H9 (cell line): ENCODE measurements at regions not wholly inside any gene's neighbourhood (a gene's known extent, or its start where the extent isn't known, plus 50 kb on each side); places are given as distances from the start of the nearest gene placed in this dataset.

Source experiments
- DNase-seq: peaks from one replicate; pipeline ENCODE4 v3.0.0-alpha.2; 2017
- H2AFZ ChIP-seq: one replicate; pipeline ENCODE4 v1.6.1; 2013; ENCODE audit warnings: mild to moderate bottlenecking, low read length, control low read depth, moderate library complexity
- H2AK5ac ChIP-seq: 2 replicates; pipeline ENCODE4 v1.6.1; 2013; ENCODE audit warnings: low read length, control low read depth, mixed read lengths; ENCODE audit not compliant: insufficient read length
- H2BK120ac ChIP-seq: one replicate; pipeline ENCODE4 v1.6.1; 2013; ENCODE audit warnings: low read depth, mild to moderate bottlenecking, low read length, control low read depth, inconsistent platforms; ENCODE audit not compliant: poor library complexity, severe bottlenecking
- H2BK12ac ChIP-seq: 2 replicates; pipeline ENCODE4 v1.6.1; 2013; ENCODE audit warnings: low read length, control low read depth, mixed read lengths, low read depth; ENCODE audit not compliant: insufficient read length
- H2BK15ac ChIP-seq: 2 replicates; pipeline ENCODE4 v1.6.1; 2013; ENCODE audit warnings: low read depth, low read length, control low read depth
- H2BK20ac ChIP-seq: one replicate; pipeline ENCODE4 v1.6.1; 2013; ENCODE audit warnings: low read depth, mild to moderate bottlenecking, low read length, control low read depth, inconsistent platforms; ENCODE audit not compliant: poor library complexity, severe bottlenecking
- H2BK5ac ChIP-seq: 2 replicates; pipeline ENCODE4 v1.6.1; 2013; ENCODE audit warnings: low read length, control low read depth, mixed read lengths; ENCODE audit not compliant: insufficient read length
- H3K14ac ChIP-seq: 2 replicates; pipeline ENCODE4 v1.6.1; 2013; ENCODE audit warnings: low read length, control low read depth; ENCODE audit not compliant: insufficient read depth
- H3K18ac ChIP-seq: 2 replicates; pipeline ENCODE4 v1.6.1; 2013; ENCODE audit warnings: low read depth, mild to moderate bottlenecking, mixed read lengths, low read length, control low read depth; ENCODE audit not compliant: insufficient read length
- H3K23ac ChIP-seq: 2 replicates; pipeline ENCODE4 v1.6.1; 2013; ENCODE audit warnings: low read length, control low read depth, mixed read lengths, low read depth; ENCODE audit not compliant: insufficient read length
- H3K23me2 ChIP-seq: 2 replicates; pipeline ENCODE4 v1.6.1; 2013; ENCODE audit warnings: low read depth, mild to moderate bottlenecking, mixed read lengths, low read length, control low read depth; ENCODE audit not compliant: insufficient read length, poor library complexity, severe bottlenecking
- H3K27ac ChIP-seq: 2 replicates; pipeline ENCODE4 v1.5.1; 2013; ENCODE audit warnings: low read length, control low read depth, mixed read lengths, low read depth; ENCODE audit not compliant: insufficient read length
- H3K27me3 ChIP-seq: 2 replicates; pipeline ENCODE4 v1.6.1; 2013; ENCODE audit warnings: low read length, control low read depth, inconsistent platforms; ENCODE audit not compliant: insufficient read depth
- H3K4ac ChIP-seq: 2 replicates; pipeline ENCODE4 v1.6.1; 2013; ENCODE audit warnings: low read depth, mild to moderate bottlenecking, control low read depth, inconsistent platforms, low read length, moderate library complexity
- H3K4me1 ChIP-seq: 2 replicates; pipeline ENCODE4 v1.6.1; 2013; ENCODE audit warnings: low read length, control low read depth, inconsistent platforms; ENCODE audit not compliant: insufficient read depth
- H3K4me2 ChIP-seq: 2 replicates; pipeline ENCODE4 v1.6.1; 2013; ENCODE audit warnings: low read length, control low read depth, mixed read lengths; ENCODE audit not compliant: insufficient read length, insufficient read depth
- H3K56ac ChIP-seq: 2 replicates; pipeline ENCODE4 v1.6.1; 2013; ENCODE audit warnings: low read depth, mild to moderate bottlenecking, mixed read lengths, low read length, control low read depth; ENCODE audit not compliant: insufficient read length
- H3K79me1 ChIP-seq: 2 replicates; pipeline ENCODE4 v1.6.1; 2013; ENCODE audit warnings: low read depth, mild to moderate bottlenecking, moderate library complexity, low read length, control low read depth, inconsistent platforms; ENCODE audit not compliant: insufficient read depth, poor library complexity, severe bottlenecking
- H3K79me2 ChIP-seq: 2 replicates; pipeline ENCODE4 v1.6.1; 2013; ENCODE audit warnings: low read length, control low read depth, inconsistent platforms; ENCODE audit not compliant: insufficient read depth
- H3K9ac ChIP-seq: 2 replicates; pipeline ENCODE4 v1.6.1; 2013; ENCODE audit warnings: low read length, control low read depth, mixed read lengths; ENCODE audit not compliant: insufficient read length; ENCODE audit errors: extremely low read depth
- H3K9me3 ChIP-seq: one replicate; pipeline ENCODE4 v1.6.1; 2013; ENCODE audit warnings: low read depth, low read length, inconsistent platforms; ENCODE audit not compliant: control insufficient read depth
- H3T11ph ChIP-seq: one replicate; pipeline ENCODE4 v1.6.1; 2013; ENCODE audit warnings: mild to moderate bottlenecking, low read length, control low read depth, inconsistent platforms
- H4K20me1 ChIP-seq: one replicate; pipeline ENCODE4 v1.6.1; 2013; ENCODE audit not compliant: control insufficient read depth, insufficient read length, insufficient read depth
- H4K5ac ChIP-seq: 2 replicates; pipeline ENCODE4 v1.6.1; 2013; ENCODE audit warnings: low read depth, mild to moderate bottlenecking, mixed read lengths, low read length, control low read depth; ENCODE audit not compliant: insufficient read length
- H4K8ac ChIP-seq: replicated peaks from 2 replicates; pipeline ENCODE4 v1.6.1; 2013; ENCODE audit warnings: low read length, control low read depth, mixed read lengths, low read depth; ENCODE audit not compliant: insufficient read length
- H4K91ac ChIP-seq: 2 replicates; pipeline ENCODE4 v1.6.1; 2013; ENCODE audit warnings: low read depth, mild to moderate bottlenecking, moderate library complexity, mixed read lengths, low read length, control low read depth; ENCODE audit not compliant: insufficient read length
- H3K27ac Mint-ChIP-seq, 3 experiments: 2 replicates in 2 of 3; 3 replicates in 1 of 3; pipeline ENCODE4 v1.8.0; 2020 to 2021; ENCODE audit warnings: mixed read lengths in 3 of 3, mild to moderate bottlenecking in 1 of 3, moderate library complexity in 1 of 3
- H3K27me3 Mint-ChIP-seq: 2 replicates; pipeline ENCODE4 v1.8.0; 2021; ENCODE audit warnings: low read depth, mild to moderate bottlenecking, moderate library complexity, mixed read lengths
- H3K36me3 Mint-ChIP-seq, 3 experiments: 2 replicates in 2 of 3; 3 replicates in 1 of 3; pipeline ENCODE4 v1.8.0; 2020 to 2021; ENCODE audit warnings: low read depth in 3 of 3, mixed read lengths in 3 of 3; ENCODE audit not compliant: insufficient read depth in 1 of 3
- H3K4me1 Mint-ChIP-seq, 2 experiments: 2 replicates each; pipeline ENCODE4 v1.8.0; 2020; ENCODE audit warnings: mixed read lengths in 2 of 2
- H3K4me3 Mint-ChIP-seq, 2 experiments: 2 replicates in 1 of 2; 3 replicates in 1 of 2; pipeline ENCODE4 v1.8.0; 2020 to 2021; ENCODE audit warnings: mild to moderate bottlenecking in 2 of 2, mixed read lengths in 2 of 2, moderate library complexity in 1 of 2
- H3K9me3 Mint-ChIP-seq, 2 experiments: 2 replicates in 1 of 2; 3 replicates in 1 of 2; pipeline ENCODE4 v1.8.0; 2020; ENCODE audit warnings: mild to moderate bottlenecking in 2 of 2, mixed read lengths in 2 of 2, moderate library complexity in 1 of 2
- CTCF ChIP-seq: fragments of 200-600 bp; sonication (generic); conservative IDR thresholded peaks from 3 replicates; pipeline ENCODE4 v1.8.0; 2021; ENCODE audit warnings: antibody characterized with exemption, mild to moderate bottlenecking
- WGBS: extraction: QIAGEN DNeasy Blood & Tissue Kit; methylation state at CpG from one replicate; pipeline ENCODE4 v1.1.7; 2013; ENCODE audit warnings: missing lambda C conversion rate, low lambda C conversion rate, mixed read lengths; ENCODE audit not compliant: insufficient read length; ENCODE audit errors: extremely low coverage; 5-methylcytosine and 5-hydroxymethylcytosine counted together

- H3K36me3 Mint-ChIP-seq, result no peaks in the 10 kb centered on the region
- H3K4me1 Mint-ChIP-seq, result no peaks in the 10 kb centered on the region
- H4K20me1 ChIP-seq, result no peaks in the 10 kb centered on the region
Observed at GRCh38 chr7:18196638-18197037, 169.0 kb upstream of the PRPS1L1 start.

More at GRCh38 chr7:18196638-18197037, 169.0 kb upstream of the PRPS1L1 start:
- Histone ChIP-seq H3K27me3 (no peaks in the 10 kb centered on the region), H3K9ac (no peak overlapping the region), H4K91ac (no peak overlapping the region), H3K27ac (no peak overlapping the region), H3K4me1 (no peaks in the 10 kb centered on the region), H3K4ac (no peak overlapping the region), H3K4me2 (no peak overlapping the region), H3K18ac (no peak overlapping the region), H4K8ac (no peak overlapping the region), H2BK5ac (no peak overlapping the region), H2BK12ac (no peak overlapping the region), H3K79me2 (no peaks in the 10 kb centered on the region), H4K5ac (no peak overlapping the region), H3K9me3 (no peaks in the 10 kb centered on the region), H3K23me2 (no peaks in the 10 kb centered on the region), H3K14ac (no peak overlapping the region), H2BK15ac (no peak overlapping the region), H3K56ac (no peak overlapping the region), H3T11ph (no peak overlapping the region), H2AFZ (no peak overlapping the region), H3K23ac (no peak overlapping the region), H2AK5ac (no peak overlapping the region), H3K79me1 (no peaks in the 10 kb centered on the region), H2BK20ac (no peak overlapping the region), H2BK120ac (no peak overlapping the region)
- Mint-ChIP-seq H3K4me3 (no peak overlapping the region), H3K27me3 (no peaks in the 10 kb centered on the region), H3K27ac (no peak overlapping the region), H3K9me3 (no peaks in the 10 kb centered on the region)
- no peak for TF ChIP-seq CTCF
- no peak for DNase-seq
- no CpG with 5 or more reads among the region's 3 CpGs for WGBS
